HG03139 (cell line): ENCODE measurements at regions not wholly inside any gene's neighbourhood (a gene's known extent, or its start where the extent isn't known, plus 50 kb on each side); places are given as distances from the start of the nearest gene placed in this dataset.
A peak's percentile ranks its signal among the peaks of the same experiment; 100 is the strongest.
"Not testable (repeated sequence)": the region's sequence is repeated elsewhere in the genome, so short reads cannot be mapped to it uniquely, and the experiment has no call there.

Experiments
- ATAC-seq: cut with Tn5 transposase; IDR thresholded peaks from one replicate; pipeline ENCODE4 v1.9.1; 2021; ENCODE audit not compliant: unreplicated experiment

- no peak for ATAC-seq
These were observed 134.5 kb downstream of the PPP1R3A start for GRCh38 chr7:113784316-113784715.

GRCh38 chr7:113783403-113783802 is 135.4 kb downstream of the PPP1R3A start:
- ATAC-seq = no peak

- ATAC-seq = no peak
These were observed 143.0 kb downstream of the PPP1R3A start for GRCh38 chr7:113775804-113776203.

- no peak for ATAC-seq
These were observed 143.4 kb downstream of the PPP1R3A start for GRCh38 chr7:113775401-113775800.

- peak; percentile 81 for ATAC-seq
These were observed 144.5 kb downstream of the PPP1R3A start for GRCh38 chr7:113774182-113774807.

GRCh38 chr7:113770146-113770738 is 148.6 kb downstream of the PPP1R3A start:
- no peak for ATAC-seq

- no peak for ATAC-seq
These were observed 150.4 kb downstream of the PPP1R3A start for GRCh38 chr7:113768387-113768786.

GRCh38 chr7:113764401-113765035 is 154.3 kb downstream of the PPP1R3A start:
- no peak for ATAC-seq

GRCh38 chr7:113763226-113763625 is 155.6 kb downstream of the PPP1R3A start:
- ATAC-seq = no peak

- no peak for ATAC-seq
These were observed 162.6 kb downstream of the PPP1R3A start for GRCh38 chr7:113756250-113756649.

GRCh38 chr7:113752689-113753088 is 166.1 kb downstream of the PPP1R3A start:
- ATAC-seq = no peak

- ATAC-seq = no peak
These were observed 166.5 kb downstream of the PPP1R3A start for GRCh38 chr7:113752289-113752688.

GRCh38 chr7:113751547-113751946 is 167.3 kb downstream of the PPP1R3A start:
- ATAC-seq = no peak

GRCh38 chr7:113748385-113748784 is 170.4 kb downstream of the PPP1R3A start:
- ATAC-seq = not testable (repeated sequence)

- not testable (repeated sequence) for ATAC-seq
These were observed 175.8 kb downstream of the PPP1R3A start for GRCh38 chr7:113742946-113743431.

- ATAC-seq = no peak
These were observed 176.4 kb downstream of the PPP1R3A start for GRCh38 chr7:113742377-113742776.

GRCh38 chr7:113731571-113731970 is 187.2 kb downstream of the PPP1R3A start:
- ATAC-seq = no peak

- no peak for ATAC-seq
These were observed 188.4 kb downstream of the PPP1R3A start for GRCh38 chr7:113730309-113730955.

GRCh38 chr7:113727486-113727885 is 191.3 kb downstream of the PPP1R3A start:
- ATAC-seq = no peak

GRCh38 chr7:113722006-113722405 is 196.8 kb downstream of the PPP1R3A start:
- ATAC-seq = no peak

- ATAC-seq = no peak
These were observed 201.1 kb downstream of the PPP1R3A start for GRCh38 chr7:113717739-113718138.
